Femur (tissue), 1 donor: ENCODE measurements at regions not wholly inside any gene's neighbourhood (a gene's known extent, or its start where the extent isn't known, plus 50 kb on each side); places are given as distances from the start of the nearest gene placed in this dataset.
"Not testable (repeated sequence)": the region's sequence is repeated elsewhere in the genome, so short reads cannot be mapped to it uniquely, and the experiment has no call there.

Source experiments
- DNase-seq: peaks from one replicate; pipeline ENCODE4 v3.0.0-alpha.2; 2017

DNA sequence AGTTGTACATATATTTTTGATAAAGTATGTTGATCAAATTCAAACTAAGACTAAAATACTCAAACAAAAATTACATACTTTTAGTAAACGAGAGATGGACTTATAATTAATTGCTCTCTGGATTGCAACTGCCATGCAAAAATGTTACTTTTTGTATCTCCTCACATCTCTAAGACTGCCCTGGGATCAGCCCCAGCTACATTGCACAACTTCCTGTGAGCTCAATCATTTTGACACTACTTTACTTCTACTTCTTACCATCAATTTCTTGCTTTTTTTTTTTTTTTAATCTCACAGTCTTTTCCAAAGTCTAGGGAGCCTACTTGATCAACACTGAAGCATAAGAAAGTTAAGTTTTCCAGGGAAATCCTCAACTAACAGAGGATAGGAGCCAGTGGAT is 506.0 kb upstream of the CDH10 start:
- DNase-seq, result no peak

- DNase-seq, result no peak
Measured at GRCh38 chr5:25128606-25129005, 483.8 kb upstream of the CDH10 start.

DNA sequence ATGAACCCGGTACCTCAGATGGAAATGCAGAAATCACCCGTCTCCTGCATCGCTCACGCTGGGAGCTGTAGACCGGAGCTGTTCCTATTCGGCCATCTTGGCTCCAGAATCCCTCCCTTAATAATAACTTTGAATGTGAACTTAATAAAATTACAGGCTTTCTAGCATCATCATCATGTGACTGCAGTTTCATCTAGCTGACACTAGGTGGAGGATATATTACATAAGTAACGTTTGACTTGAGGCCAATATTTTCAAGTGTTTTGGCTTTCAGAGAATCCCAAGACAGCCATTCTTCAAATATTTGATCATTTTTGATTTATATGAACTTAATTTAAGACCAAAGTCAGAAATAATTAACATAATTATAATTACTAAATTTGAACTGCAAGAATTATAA is 474.9 kb upstream of the CDH10 start:
- no peak for DNase-seq

- DNase-seq, result no peak
Measured at GRCh38 chr5:25107853-25108252, 463.1 kb upstream of the CDH10 start.

GRCh38 chr5:25099538-25099937 is 454.8 kb upstream of the CDH10 start:
- no peak for DNase-seq

DNA sequence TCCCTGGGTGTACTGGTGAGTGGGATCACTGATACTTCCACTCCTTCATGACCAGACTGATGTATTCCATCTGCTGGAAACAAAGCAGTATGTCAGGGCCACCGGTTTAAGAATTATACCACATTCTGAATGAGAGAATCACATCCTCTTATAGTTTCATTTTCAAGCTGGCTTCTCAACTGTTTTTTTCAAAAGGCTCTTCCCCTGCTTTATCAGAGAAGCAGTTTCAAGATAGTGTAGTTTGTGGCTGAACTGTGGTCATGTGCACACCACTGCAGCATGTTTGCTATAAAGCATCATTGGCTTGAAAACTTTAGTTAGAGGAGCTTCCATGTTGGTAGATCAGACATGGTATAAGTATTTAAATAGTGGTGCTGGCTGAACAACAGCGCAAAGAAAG is 450.5 kb upstream of the CDH10 start:
- no peak for DNase-seq

GRCh38 chr5:25094219-25094618 is 449.4 kb upstream of the CDH10 start:
- no peak for DNase-seq

DNA sequence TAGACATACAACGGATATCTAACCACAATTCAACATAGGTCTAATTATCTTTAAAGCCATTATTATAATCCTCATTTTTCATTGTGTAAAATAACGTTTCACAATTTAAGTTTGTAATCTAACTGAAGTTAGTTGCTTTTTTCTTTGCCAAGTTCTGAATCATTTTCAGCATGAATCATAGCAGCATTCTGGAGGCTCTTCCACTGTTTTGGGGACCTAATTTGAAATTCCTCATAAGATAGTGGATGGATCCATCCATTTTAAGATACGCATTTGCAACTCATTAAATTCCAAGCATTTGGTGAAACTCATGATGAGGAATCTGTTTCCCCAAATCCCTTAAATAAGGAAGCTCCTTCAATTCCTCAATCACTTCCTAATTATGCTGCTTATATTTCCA is 447.1 kb upstream of the CDH10 start:
- no peak for DNase-seq

GRCh38 chr5:25090854-25091253 is 446.1 kb upstream of the CDH10 start:
- DNase-seq, result no peak

- no peak for DNase-seq
Measured at GRCh38 chr5:25090275-25090674, 445.5 kb upstream of the CDH10 start.

GRCh38 chr5:25088689-25089088 is 443.9 kb upstream of the CDH10 start:
- DNase-seq, result not testable (repeated sequence)

DNA sequence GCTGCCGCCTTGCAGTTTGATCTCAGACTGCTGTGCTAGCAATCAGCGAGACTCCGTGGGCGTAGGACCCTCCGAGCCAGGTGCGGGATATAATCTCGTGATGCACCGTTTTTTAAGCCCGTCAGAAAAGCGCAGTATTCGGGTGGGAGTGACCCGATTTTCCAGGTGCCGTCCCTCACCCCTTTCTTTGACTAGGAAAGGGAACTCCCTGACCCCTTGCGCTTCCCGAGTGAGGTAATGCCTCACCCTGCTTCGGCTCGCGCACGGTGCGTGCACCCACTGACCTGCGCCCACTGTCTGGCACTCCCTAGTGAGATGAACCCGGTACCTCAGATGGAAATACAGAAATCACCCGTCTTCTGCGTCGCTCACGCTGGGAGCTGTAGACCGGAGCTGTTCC is 438.5 kb upstream of the CDH10 start:
- DNase-seq, result not testable (repeated sequence)

- DNase-seq, result no peak
Measured at GRCh38 chr5:25066239-25066638, 421.5 kb upstream of the CDH10 start.

DNA sequence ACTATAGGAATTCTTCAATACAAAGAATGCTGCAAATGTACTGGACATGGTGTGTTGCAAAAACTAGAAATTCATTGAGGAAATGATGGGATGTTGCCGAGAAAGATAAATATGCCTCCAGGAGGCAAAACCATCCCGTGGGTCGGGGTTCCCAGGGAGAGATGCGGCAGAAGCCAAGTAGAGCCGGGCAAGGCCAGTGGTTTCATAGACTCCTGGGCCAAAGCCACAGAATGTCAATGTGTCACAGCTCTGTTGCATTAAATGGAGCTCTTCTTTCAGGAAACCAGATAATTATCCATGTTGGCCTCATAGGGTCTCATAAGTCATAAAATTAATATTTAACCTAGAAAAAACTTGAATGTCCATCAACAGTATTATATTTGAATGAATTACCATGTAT is 419.5 kb upstream of the CDH10 start:
- no peak for DNase-seq

GRCh38 chr5:25060575-25060974 is 415.8 kb upstream of the CDH10 start:
- DNase-seq, result no peak

- no peak for DNase-seq
Measured at GRCh38 chr5:25056836-25057235, 412.1 kb upstream of the CDH10 start.

- DNase-seq, result no peak
Measured at GRCh38 chr5:25033658-25034057, 388.9 kb upstream of the CDH10 start.

DNA sequence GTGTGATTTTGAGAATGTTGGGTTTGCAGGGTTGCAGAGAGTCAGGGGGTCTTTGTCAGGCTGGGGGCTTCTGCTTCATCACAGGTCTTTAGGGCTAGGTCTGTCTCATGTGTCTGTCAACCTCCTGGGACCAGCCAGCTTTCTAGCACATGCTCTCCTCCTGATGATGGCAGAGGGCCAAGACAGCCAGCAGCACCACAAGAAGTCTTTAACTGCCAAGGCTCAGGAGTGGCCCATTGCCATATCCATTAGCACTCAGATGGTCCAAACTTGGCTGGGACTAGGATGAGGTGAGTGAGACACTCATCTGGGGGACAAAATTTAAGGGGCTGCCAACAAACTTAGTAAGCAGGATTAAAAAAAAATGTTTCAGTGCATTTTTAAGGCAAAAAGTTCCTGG is 384.2 kb upstream of the CDH10 start:
- peak; percentile 14 for DNase-seq

DNA sequence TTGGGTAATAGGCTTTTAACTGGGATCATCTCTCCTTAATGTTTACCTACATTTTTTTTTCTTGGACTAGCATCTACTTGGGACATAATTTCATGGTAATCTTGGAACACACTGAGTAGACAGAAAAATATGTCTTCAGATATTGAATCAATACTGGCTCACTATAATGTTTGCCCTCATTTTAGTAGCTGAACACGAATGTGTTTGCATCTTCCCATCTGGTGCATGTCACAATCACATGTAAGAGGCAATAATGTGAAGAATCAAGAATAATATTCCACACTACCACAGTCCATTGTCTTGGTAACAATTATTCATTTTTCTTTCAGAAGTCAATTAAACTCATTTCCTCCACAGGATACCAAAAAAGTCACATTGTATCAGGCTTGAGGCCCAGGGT is 382.7 kb upstream of the CDH10 start:
- no peak for DNase-seq

- DNase-seq, result no peak
Measured at GRCh38 chr5:25027061-25027460, 382.3 kb upstream of the CDH10 start.

DNA sequence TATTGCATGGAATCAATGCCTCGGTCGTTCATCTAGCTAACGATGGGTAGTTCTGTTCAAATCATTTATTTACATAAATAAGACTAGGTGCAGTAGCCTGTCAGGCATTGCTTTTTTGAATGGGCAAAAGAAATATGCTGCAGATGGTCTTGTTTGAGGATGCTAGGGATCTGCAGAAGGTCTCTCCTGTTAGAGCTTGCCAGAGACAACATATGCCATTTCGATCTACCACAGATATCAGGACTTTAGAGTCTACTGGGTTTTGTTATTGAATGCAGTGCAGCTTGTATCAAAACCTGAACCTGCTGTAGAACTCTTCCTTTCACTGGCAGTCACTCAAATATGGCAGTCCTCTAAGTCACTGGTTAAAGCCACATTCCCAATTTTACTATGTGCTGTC is 381.1 kb upstream of the CDH10 start:
- no peak for DNase-seq

- no peak for DNase-seq
Measured at GRCh38 chr5:25020454-25020853, 375.7 kb upstream of the CDH10 start.

DNA sequence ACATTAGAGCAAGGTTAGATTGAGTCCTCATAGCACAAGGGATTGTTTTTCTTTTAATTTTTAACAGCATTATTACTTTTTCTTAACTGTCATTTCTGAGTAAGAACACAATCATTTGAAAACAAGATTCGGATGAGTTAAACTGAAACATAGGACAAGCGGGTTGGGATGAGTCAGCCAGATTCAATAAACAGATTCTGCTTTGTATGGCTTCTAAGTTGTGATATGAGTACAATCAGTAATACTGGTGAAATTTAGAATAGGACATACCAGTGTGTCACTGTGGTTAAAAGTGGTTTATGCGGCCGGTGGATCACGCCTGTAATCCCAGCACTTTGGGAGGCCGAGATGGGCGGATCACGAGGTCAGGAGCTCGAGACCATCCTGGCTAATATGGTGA is 364.3 kb upstream of the CDH10 start:
- no peak for DNase-seq

- DNase-seq, result no peak
Measured at GRCh38 chr5:25006734-25007133, 362.0 kb upstream of the CDH10 start.

DNA sequence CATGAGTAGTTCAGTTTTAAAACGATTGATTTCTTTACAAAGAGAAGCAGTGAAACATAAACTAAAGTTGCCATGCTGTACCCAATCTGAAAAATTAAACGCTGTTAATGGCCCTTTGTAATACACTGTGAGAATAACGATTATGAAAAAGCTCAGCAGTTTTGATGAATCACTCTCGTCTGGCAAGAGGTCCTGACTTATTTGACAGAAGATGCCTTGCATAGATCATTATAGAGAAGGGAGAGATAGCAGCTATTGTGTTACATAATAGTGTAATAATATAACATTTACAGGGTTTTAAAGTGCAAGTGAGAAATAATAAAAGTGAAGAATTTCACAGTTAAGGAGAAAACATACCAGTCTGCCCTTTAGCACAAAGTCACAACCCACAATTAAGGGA is 361.5 kb upstream of the CDH10 start:
- no peak for DNase-seq

DNA sequence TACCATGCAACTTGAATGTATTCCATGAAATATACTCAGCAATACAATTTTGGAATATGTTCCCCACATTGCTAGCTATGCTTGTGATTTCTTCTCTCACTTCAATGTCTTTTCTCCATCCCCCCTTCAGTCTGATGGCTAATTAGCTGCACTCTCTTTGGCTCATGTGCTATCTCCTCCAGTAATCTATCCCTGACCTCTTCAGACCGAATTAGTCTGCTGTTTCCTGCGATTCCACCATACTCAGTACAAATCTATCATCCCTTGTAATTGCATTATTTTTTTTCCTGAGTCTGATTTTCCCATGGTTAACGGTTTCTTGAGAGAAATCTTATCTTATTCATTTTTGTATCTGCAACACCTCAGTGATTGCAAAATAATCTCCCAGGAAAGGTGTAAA is 360.7 kb upstream of the CDH10 start:
- no peak for DNase-seq
